HFFc6 (cell line): ENCODE measurements at regions not wholly inside any gene's neighbourhood (a gene's known extent, or its start where the extent isn't known, plus 50 kb on each side); places are given as distances from the start of the nearest gene placed in this dataset.
A peak's percentile ranks its signal among the peaks of the same experiment; 100 is the strongest.

Experiments
- DNase-seq: peaks from one replicate; pipeline ENCODE4 v3.0.0-alpha.2; 2018
- H3K27ac Mint-ChIP-seq: 2 replicates; pipeline ENCODE4 v1.8.0; 2020; ENCODE audit warnings: mild to moderate bottlenecking, mixed read lengths
- H3K27me3 Mint-ChIP-seq: 2 replicates; pipeline ENCODE4 v1.8.0; 2021; ENCODE audit warnings: mild to moderate bottlenecking, moderate library complexity, mixed read lengths; ENCODE audit not compliant: insufficient read depth
- H3K36me3 Mint-ChIP-seq: 2 replicates; pipeline ENCODE4 v1.8.0; 2021; ENCODE audit warnings: low read depth, mixed read lengths
- H3K4me1 Mint-ChIP-seq: 2 replicates; pipeline ENCODE4 v1.8.0; 2020; ENCODE audit warnings: low read depth, mixed read lengths
- H3K4me3 Mint-ChIP-seq: 2 replicates; pipeline ENCODE4 v1.8.0; 2020; ENCODE audit warnings: mild to moderate bottlenecking, moderate library complexity, mixed read lengths
- H3K9me3 Mint-ChIP-seq: 2 replicates; pipeline ENCODE4 v1.8.0; 2020; ENCODE audit warnings: mild to moderate bottlenecking, mixed read lengths
- TF ChIP-seq, protein P1 (sequence below): fragments of 200-600 bp; sonication (generic); IDR thresholded peaks from 2 replicates; pipeline ENCODE4 v1.5.0; 2021; ENCODE audit warnings: antibody characterized with exemption, mild to moderate bottlenecking

DNA sequence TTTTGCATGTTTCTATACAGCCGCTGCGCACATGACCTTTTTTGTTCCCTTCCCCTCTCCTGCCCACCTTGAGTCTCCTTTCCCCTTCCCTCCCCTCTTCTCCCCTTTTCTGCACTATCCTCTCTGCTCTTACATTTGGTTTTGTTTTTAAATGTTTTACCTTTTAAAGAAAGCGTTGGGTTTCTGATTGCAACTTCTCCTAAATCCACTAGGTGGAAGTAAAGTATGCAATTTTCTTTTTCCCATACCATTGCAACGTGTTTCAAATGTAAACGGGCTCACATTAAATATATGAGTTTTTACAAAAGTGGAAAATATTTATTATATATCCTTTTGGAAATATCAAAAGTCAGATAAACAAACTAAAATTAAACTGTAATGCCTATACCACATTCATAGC is 500.9 kb downstream of the DIRAS2 start:
- TF ChIP-seq, protein P1, sequence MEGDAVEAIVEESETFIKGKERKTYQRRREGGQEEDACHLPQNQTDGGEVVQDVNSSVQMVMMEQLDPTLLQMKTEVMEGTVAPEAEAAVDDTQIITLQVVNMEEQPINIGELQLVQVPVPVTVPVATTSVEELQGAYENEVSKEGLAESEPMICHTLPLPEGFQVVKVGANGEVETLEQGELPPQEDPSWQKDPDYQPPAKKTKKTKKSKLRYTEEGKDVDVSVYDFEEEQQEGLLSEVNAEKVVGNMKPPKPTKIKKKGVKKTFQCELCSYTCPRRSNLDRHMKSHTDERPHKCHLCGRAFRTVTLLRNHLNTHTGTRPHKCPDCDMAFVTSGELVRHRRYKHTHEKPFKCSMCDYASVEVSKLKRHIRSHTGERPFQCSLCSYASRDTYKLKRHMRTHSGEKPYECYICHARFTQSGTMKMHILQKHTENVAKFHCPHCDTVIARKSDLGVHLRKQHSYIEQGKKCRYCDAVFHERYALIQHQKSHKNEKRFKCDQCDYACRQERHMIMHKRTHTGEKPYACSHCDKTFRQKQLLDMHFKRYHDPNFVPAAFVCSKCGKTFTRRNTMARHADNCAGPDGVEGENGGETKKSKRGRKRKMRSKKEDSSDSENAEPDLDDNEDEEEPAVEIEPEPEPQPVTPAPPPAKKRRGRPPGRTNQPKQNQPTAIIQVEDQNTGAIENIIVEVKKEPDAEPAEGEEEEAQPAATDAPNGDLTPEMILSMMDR, result peak; percentile 78
- Mint-ChIP-seq H3K4me3 (no peak overlapping the region), H3K27ac (no peak overlapping the region), H3K36me3 (no peaks in the 10 kb centered on the region), H3K27me3 (peaks cover 4% of the 10 kb centered on the region), H3K9me3 (no peaks in the 10 kb centered on the region), H3K4me1 (no peaks in the 10 kb centered on the region)
- no peak for DNase-seq

DNA sequence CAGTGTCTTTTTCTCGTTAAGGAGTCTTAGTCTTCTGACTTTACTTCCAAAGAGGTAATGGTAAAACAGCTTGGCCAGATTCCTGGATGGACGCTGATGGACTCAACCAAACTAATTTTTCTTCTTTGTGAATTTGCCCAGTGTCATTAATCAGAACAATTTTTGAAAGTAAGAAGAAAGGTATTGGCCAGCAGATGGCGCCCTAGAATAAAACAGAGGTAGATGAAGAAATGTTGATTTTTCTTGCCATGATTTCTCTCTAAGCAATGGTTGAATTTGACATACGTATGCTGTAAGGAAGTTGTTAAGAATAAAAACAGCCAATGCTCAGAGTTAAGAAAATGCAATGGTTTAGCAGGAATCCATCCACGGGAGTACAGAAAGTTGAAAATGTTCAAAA is 500.0 kb downstream of the DIRAS2 start:
- TF ChIP-seq, protein P1, result peak; percentile 79
- Mint-ChIP-seq H3K27me3 (peaks cover 4% of the 10 kb centered on the region), H3K4me3 (no peak overlapping the region), H3K36me3 (no peaks in the 10 kb centered on the region), H3K4me1 (no peaks in the 10 kb centered on the region), H3K27ac (no peak overlapping the region), H3K9me3 (no peaks in the 10 kb centered on the region)
- peak; percentile 1 for DNase-seq

DNA sequence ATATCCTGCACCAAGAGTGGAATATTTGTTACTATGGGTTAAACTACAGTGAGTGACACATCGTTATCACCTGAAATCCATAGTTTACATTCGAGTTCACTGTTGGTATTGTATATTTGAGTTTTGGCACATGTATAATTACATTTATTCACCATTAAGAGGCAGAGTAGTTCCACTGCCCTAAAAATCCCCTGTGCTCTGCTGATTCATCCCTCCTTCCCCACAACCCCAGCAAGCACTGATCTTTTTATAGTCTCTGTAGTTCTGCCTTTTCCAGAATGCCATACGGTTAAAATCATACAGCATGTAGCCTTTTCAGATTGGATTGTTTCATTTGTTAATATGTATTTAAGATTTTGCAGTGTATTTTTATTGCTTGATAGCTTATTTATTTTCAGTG is 495.2 kb downstream of the DIRAS2 start:
- H3K4me1 Mint-ChIP-seq, result no peaks in the 10 kb centered on the region
- H3K4me3 Mint-ChIP-seq, result no peak overlapping the region
- no peaks in the 10 kb centered on the region for H3K27me3 Mint-ChIP-seq
- H3K9me3 Mint-ChIP-seq, result no peaks in the 10 kb centered on the region
- TF ChIP-seq, protein P1, result no peak
- no peak for DNase-seq
- H3K36me3 Mint-ChIP-seq, result no peaks in the 10 kb centered on the region
- H3K27ac Mint-ChIP-seq, result no peak overlapping the region

- H3K9me3 Mint-ChIP-seq, result no peaks in the 10 kb centered on the region; the same call in 1 of the 2 replicates
- H3K27ac Mint-ChIP-seq, result no peak overlapping the region
- TF ChIP-seq, protein P1, result no peak
- H3K4me1 Mint-ChIP-seq, result no peaks in the 10 kb centered on the region
- no peaks in the 10 kb centered on the region for H3K36me3 Mint-ChIP-seq
- no peak overlapping the region for H3K4me3 Mint-ChIP-seq
- no peaks in the 10 kb centered on the region; the same call in 1 of the 2 replicates for H3K27me3 Mint-ChIP-seq
- no peak for DNase-seq
These were observed 486.3 kb downstream of the DIRAS2 start for GRCh38 chr9:90156318-90156717.

DNA sequence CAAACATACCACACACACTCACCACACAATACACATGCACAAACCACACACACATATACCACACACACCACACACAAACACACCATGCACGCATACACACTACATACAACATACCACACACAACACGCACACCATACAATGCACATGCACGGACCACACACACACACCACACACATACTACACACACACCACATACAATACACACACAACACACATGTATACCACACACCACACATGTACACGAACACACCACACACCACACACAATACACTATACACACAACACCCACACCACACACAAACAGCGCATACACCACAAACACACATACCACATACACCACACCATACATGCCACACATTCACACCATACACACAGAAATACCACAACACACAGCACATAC is 480.3 kb downstream of the DIRAS2 start:
- no peak overlapping the region for H3K27ac Mint-ChIP-seq
- no peaks in the 10 kb centered on the region; the same call in 1 of the 2 replicates for H3K27me3 Mint-ChIP-seq
- TF ChIP-seq, protein P1, result no peak
- no peaks in the 10 kb centered on the region for H3K36me3 Mint-ChIP-seq
- no peak for DNase-seq
- no peak overlapping the region for H3K4me3 Mint-ChIP-seq
- no peaks in the 10 kb centered on the region for H3K4me1 Mint-ChIP-seq
- H3K9me3 Mint-ChIP-seq, result peaks cover 16% of the 10 kb centered on the region

DNA sequence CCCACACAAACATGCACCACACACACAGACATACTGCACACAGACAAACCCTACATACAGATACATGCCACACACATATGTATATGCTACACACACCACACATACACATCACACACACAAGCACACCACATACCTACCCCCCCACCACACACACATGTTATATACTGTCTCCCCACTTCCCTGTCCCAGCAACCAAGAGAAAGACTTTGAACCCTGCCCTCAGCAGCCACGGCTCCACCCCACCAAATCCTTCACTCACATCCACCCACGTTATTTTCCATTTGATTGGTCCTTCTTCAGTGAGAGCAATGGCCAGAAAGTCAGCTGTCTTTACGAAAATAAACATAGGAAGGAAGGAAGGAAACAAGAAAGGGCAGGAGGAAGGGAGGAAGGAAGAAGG is 479.8 kb downstream of the DIRAS2 start:
- no peaks in the 10 kb centered on the region; the same call in 1 of the 2 replicates for H3K27me3 Mint-ChIP-seq
- no peak overlapping the region for H3K4me3 Mint-ChIP-seq
- DNase-seq, result no peak

More for the DNA sequence above, 479.8 kb downstream of the DIRAS2 start:
- TF ChIP-seq, protein P1, result no peak
- Mint-ChIP-seq H3K9me3 (peaks cover 18% of the 10 kb centered on the region), H3K36me3 (no peaks in the 10 kb centered on the region), H3K27ac (no peak overlapping the region), H3K4me1 (no peaks in the 10 kb centered on the region)
